A549 (cell line): ENCODE measurements at regions not wholly inside any gene's neighbourhood (a gene's known extent, or its start where the extent isn't known, plus 50 kb on each side); places are given as distances from the start of the nearest gene placed in this dataset.

Experiments used
- ATAC-seq, 2 experiments: fragments of 200-7000 bp in 1 of 2; fragments of >200 bp in 1 of 2; cut with Nextera tagmentation in 1 of 2; cut with Tn5 transposase in 1 of 2; 3 replicates each; pipeline versions ENCODE4 v1.8.0 to v1.9.1; 2018 to 2020; ENCODE audit warnings: mild to moderate bottlenecking in 1 of 2, moderate library complexity in 1 of 2
- CTCF ChIA-PET: fragments of 300-600 bp; sonication (Branson Sonifier 250); formaldehyde crosslinking; extraction: SDS; loops from one replicate; lab custom pipeline; 2021; ENCODE audit warnings: antibody characterized with exemption, inconsistent platforms; lab: Yijun Ruan, JAX
- POLR2A ChIA-PET: fragments of 350-600 bp; formaldehyde crosslinking; extraction: SDS; loops from one replicate; lab custom pipeline; 2021; ENCODE audit warnings: antibody characterized with exemption, inconsistent platforms; lab: Yijun Ruan, JAX
- DNase-seq, 2 experiments: peaks; one replicate each; pipeline versions ENCODE4 v3.0.0 to v3.0.0-alpha.2; 2011 to 2016; ENCODE audit warnings: low read depth in 1 of 2, low spot score in 1 of 2
- FAIRE-seq: peaks from 2 replicates; lab custom pipeline; 2011; peaks lifted over from hg19 to GRCh38; lab: Jason Lieb, UNC
- H3K27ac ChIP-seq, 2 experiments: fragments of >200 bp; sonication (Bioruptor Twin); formaldehyde crosslinking; 3 replicates each; pipeline ENCODE4 v1.5.1; 2016 to 2017
- H3K4me1 ChIP-seq: fragments of >200 bp; sonication (Bioruptor Twin); formaldehyde crosslinking; 3 replicates; pipeline ENCODE4 v1.6.1; 2016
- H3K4me2 ChIP-seq: fragments of >200 bp; sonication (Bioruptor Twin); formaldehyde crosslinking; 3 replicates; pipeline ENCODE4 v1.6.1; 2016
- H3K4me3 ChIP-seq: fragments of >200 bp; sonication (Bioruptor Twin); formaldehyde crosslinking; 3 replicates; pipeline ENCODE4 v1.5.1; 2016
- H3K9me3 ChIP-seq: fragments of >200 bp; sonication (Bioruptor Twin); formaldehyde crosslinking; 3 replicates; pipeline ENCODE4 v1.6.1; 2016
- BCL3 ChIP-seq: fragments of >200 bp; sonication (Bioruptor Twin); formaldehyde crosslinking; IDR thresholded peaks from 3 replicates; pipeline ENCODE4 v1.6.1; 2016
- CHD2 ChIP-seq: fragments of 150-350 bp; IDR thresholded peaks from 2 replicates; pipeline ENCODE4 v1.6.1; 2014; ENCODE audit warnings: low read length; ENCODE audit not compliant: partially characterized antibody
- CHD4 ChIP-seq: fragments of 200-600 bp; sonication (generic); IDR thresholded peaks from 2 replicates; pipeline ENCODE4 v1.6.1; 2016; ENCODE audit warnings: antibody characterized with exemption, mild to moderate bottlenecking, borderline replicate concordance
- CTCF ChIP-seq: fragments of >200 bp; sonication (Bioruptor Twin); formaldehyde crosslinking; IDR thresholded peaks from 3 replicates; pipeline ENCODE4 v1.5.1; 2016
- EHF ChIP-seq: fragments of 250-450 bp; sonication (Bioruptor Pico); IDR thresholded peaks from 2 replicates; pipeline ENCODE4 v1.5.0; 2020; ENCODE audit warnings: mild to moderate bottlenecking
- EHMT2 ChIP-seq: fragments of 200-600 bp; sonication (generic); IDR thresholded peaks from 2 replicates; pipeline ENCODE4 v1.6.1; 2016; ENCODE audit warnings: antibody characterized with exemption, low read depth, mild to moderate bottlenecking, moderate library complexity
- ELK1 ChIP-seq: fragments of 150-350 bp; IDR thresholded peaks from 2 replicates; pipeline ENCODE4 v1.6.1; 2014; ENCODE audit warnings: low read depth, mild to moderate bottlenecking, low read length
- ESRRA ChIP-seq: fragments of 150-350 bp; IDR thresholded peaks from 2 replicates; pipeline ENCODE4 v1.6.1; 2014; ENCODE audit warnings: mild to moderate bottlenecking, low read length, borderline replicate concordance
- FOSB ChIP-seq: fragments of 250-450 bp; sonication (Bioruptor Pico); IDR thresholded peaks from 2 replicates; pipeline ENCODE4 v1.5.0; 2020; ENCODE audit warnings: mild to moderate bottlenecking, moderate library complexity
- FOXS1 ChIP-seq: fragments of 250-450 bp; sonication (Bioruptor Pico); IDR thresholded peaks from 2 replicates; pipeline ENCODE4 v1.5.0; 2020; ENCODE audit warnings: mild to moderate bottlenecking, moderate library complexity
- GATA3 ChIP-seq: IDR thresholded peaks from 2 replicates; pipeline ENCODE4 v1.6.1; 2012; ENCODE audit warnings: borderline replicate concordance
- HDAC2 ChIP-seq: fragments of 200-600 bp; sonication (generic); IDR thresholded peaks from 2 replicates; pipeline ENCODE4 v1.6.1; 2016
- HEYL ChIP-seq: fragments of 250-450 bp; sonication (Bioruptor Pico); IDR thresholded peaks from 2 replicates; pipeline ENCODE4 v1.8.0; 2021; ENCODE audit warnings: mild to moderate bottlenecking, moderate library complexity
- HOXB13 ChIP-seq: fragments of 250-450 bp; sonication (Bioruptor Pico); IDR thresholded peaks from 2 replicates; pipeline ENCODE4 v1.5.0; 2020; ENCODE audit warnings: low read depth, mild to moderate bottlenecking, moderate library complexity
- HOXB5 ChIP-seq: fragments of 250-450 bp; sonication (Bioruptor Pico); IDR thresholded peaks from 2 replicates; pipeline ENCODE4 v1.5.0; 2020; ENCODE audit warnings: mild to moderate bottlenecking, moderate library complexity
- JUN ChIP-seq, 2 experiments: fragments of >200 bp; sonication (Bioruptor Twin); formaldehyde crosslinking; IDR thresholded peaks; 2 replicates in 1 of 2; 3 replicates in 1 of 2; pipeline ENCODE4 v1.6.1; 2016 to 2017
- KDM5A ChIP-seq: fragments of 200-600 bp; sonication (generic); IDR thresholded peaks from 2 replicates; pipeline ENCODE4 v1.6.1; 2016; ENCODE audit warnings: antibody characterized with exemption, mild to moderate bottlenecking
- MAFK ChIP-seq: fragments of 450-650 bp; IDR thresholded peaks from 2 replicates; pipeline ENCODE4 v1.6.1; 2014; ENCODE audit not compliant: partially characterized antibody
- MAX ChIP-seq: IDR thresholded peaks from 2 replicates; pipeline ENCODE4 v1.6.1; 2012
- MAZ ChIP-seq: fragments of 150-350 bp; IDR thresholded peaks from 2 replicates; pipeline ENCODE4 v1.6.1; 2014; ENCODE audit warnings: antibody characterized with exemption, low read depth, low read length, borderline replicate concordance
- NFE2L2 ChIP-seq: fragments of 150-350 bp; conservative IDR thresholded peaks from 2 replicates; pipeline ENCODE4 v1.6.1; 2014; ENCODE audit warnings: low read length
- NPAS2 ChIP-seq: fragments of 250-450 bp; sonication (Bioruptor Pico); IDR thresholded peaks from 2 replicates; pipeline ENCODE4 v1.8.0; 2022; ENCODE audit warnings: mild to moderate bottlenecking, moderate library complexity, borderline replicate concordance
- NR3C1 ChIP-seq: fragments of >200 bp; sonication (Bioruptor Twin); formaldehyde crosslinking; IDR thresholded peaks from 3 replicates; pipeline ENCODE4 v1.6.1; 2017
- POLR2AphosphoS2 ChIP-seq: conservative IDR thresholded peaks from 2 replicates; pipeline ENCODE4 v1.6.1; 2012; ENCODE audit warnings: low read length, improper control_type of control experiment, inconsistent platforms
- RARB ChIP-seq: fragments of 250-450 bp; sonication (Bioruptor Pico); IDR thresholded peaks from 2 replicates; pipeline ENCODE4 v1.8.0; 2021; ENCODE audit warnings: mild to moderate bottlenecking, moderate library complexity
- RCOR1 ChIP-seq: fragments of 150-350 bp; IDR thresholded peaks from 2 replicates; pipeline ENCODE4 v1.6.1; 2014; ENCODE audit warnings: antibody characterized with exemption, low read length, low read depth
- TFCP2L1 ChIP-seq: fragments of 250-450 bp; sonication (Bioruptor Pico); IDR thresholded peaks from 2 replicates; pipeline ENCODE4 v1.5.0; 2021; ENCODE audit warnings: mild to moderate bottlenecking
- USF2 ChIP-seq: fragments of 450-650 bp; IDR thresholded peaks from 2 replicates; pipeline ENCODE4 v1.6.1; 2014; ENCODE audit warnings: antibody characterized with exemption
- ZSCAN20 ChIP-seq: fragments of 250-450 bp; sonication (Bioruptor Pico); IDR thresholded peaks from 2 replicates; pipeline ENCODE4 v1.8.0; 2022; ENCODE audit warnings: mild to moderate bottlenecking, moderate library complexity
- WGBS: methylation state at CpG from one replicate; pipeline ENCODE4 v1.1.6; 2017; ENCODE audit errors: missing lambda C conversion rate; 5-methylcytosine and 5-hydroxymethylcytosine counted together

- H3K4me3 ChIP-seq: no peak overlapping the region
- FAIRE-seq (no peak), ATAC-seq (no peak), DNase-seq (no peak)
- no peaks in the 10 kb centered on the region for H3K4me1 ChIP-seq
- no peaks in the 10 kb centered on the region for H3K9me3 ChIP-seq
- POLR2A ChIA-PET: no interaction called here
- CTCF ChIA-PET: interaction anchor here (0.6 kb wide), 1 partner anchor 544 kb away, joined by 3 read pairs; no protein-coding TSS in a partner anchor
- 0% methylated on average over 1 of the region's 1 CpG for WGBS
- TF ChIP-seq HOXB5 (CRISPR knock-in tag): no peak
- no peak for TF ChIP-seq HDAC2
- no peak for TF ChIP-seq FOXS1 (CRISPR knock-in tag)
- no peak for TF ChIP-seq KDM5A
- no peak for TF ChIP-seq ZSCAN20 (CRISPR knock-in tag)
- no peak for TF ChIP-seq GATA3
- no peak overlapping the region for H3K4me2 ChIP-seq
- H3K27ac ChIP-seq: no peak overlapping the region
These were observed 308.8 kb downstream of the CBLN4 start for GRCh38 chr20:55696520-55696919.

GRCh38 chr20:55693641-55694040, 311.7 kb downstream of the CBLN4 start:
- Histone ChIP-seq H3K9me3 (no peaks in the 10 kb centered on the region), H3K4me1 (no peaks in the 10 kb centered on the region), H3K27ac (no peak overlapping the region), H3K4me2 (no peak overlapping the region), H3K4me3 (no peak overlapping the region)
- ATAC-seq (no peak), FAIRE-seq (no peak), DNase-seq (no peak)
- ChIA-PET CTCF (no interaction called here), POLR2A (no interaction called here)
- WGBS: 13% methylated on average over 5 of the region's 5 CpGs
- no peak for TF ChIP-seq POLR2AphosphoS2
- TF ChIP-seq HOXB13: no peak
- no peak for TF ChIP-seq HEYL (CRISPR knock-in tag)
- TF ChIP-seq TFCP2L1 (CRISPR knock-in tag): no peak

- FAIRE-seq (no peak), ATAC-seq (no peak), DNase-seq (no peak)
- POLR2A ChIA-PET: no interaction called here
- Histone ChIP-seq H3K9me3 (no peaks in the 10 kb centered on the region), H3K4me2 (no peak overlapping the region), H3K27ac (no peak overlapping the region), H3K4me1 (no peaks in the 10 kb centered on the region), H3K4me3 (no peak overlapping the region)
- WGBS: 3% methylated on average over 8 of the region's 8 CpGs
- CTCF ChIA-PET: no interaction called here
- TF ChIP-seq EHMT2 (no peak), NPAS2 (CRISPR knock-in tag) (no peak), NR3C1 (no peak), FOSB (CRISPR knock-in tag) (no peak), CHD4 (no peak), KDM5A (no peak), CTCF (no peak), MAZ (no peak)
These were observed 319.5 kb downstream of the CBLN4 start for GRCh38 chr20:55685841-55686240.

GRCh38 chr20:55685425-55685824, 319.9 kb downstream of the CBLN4 start:
- no peak overlapping the region for H3K4me2 ChIP-seq
- FAIRE-seq (no peak), ATAC-seq (no peak), DNase-seq (no peak)
- CTCF ChIA-PET: no interaction called here
- 7% methylated on average over 4 of the region's 4 CpGs for WGBS
- H3K27ac ChIP-seq: no peak overlapping the region
- no peak overlapping the region for H3K4me3 ChIP-seq
- no peaks in the 10 kb centered on the region for H3K9me3 ChIP-seq
- H3K4me1 ChIP-seq: no peaks in the 10 kb centered on the region
- POLR2A ChIA-PET: no interaction called here
- no peak for TF ChIP-seq POLR2AphosphoS2
- no peak for TF ChIP-seq JUN (IDR thresholded peaks at IDR 0.05)
- TF ChIP-seq USF2: no peak
- no peak for TF ChIP-seq EHF
- no peak for TF ChIP-seq NPAS2 (CRISPR knock-in tag)
- no peak for TF ChIP-seq HOXB5 (CRISPR knock-in tag)
- no peak for TF ChIP-seq ELK1
- no peak for TF ChIP-seq RARB
- no peak for TF ChIP-seq MAFK
- no peak for TF ChIP-seq BCL3
- TF ChIP-seq NFE2L2: no peak
- TF ChIP-seq RCOR1: no peak
- no peak for TF ChIP-seq HDAC2
- TF ChIP-seq ESRRA: no peak
- TF ChIP-seq MAX: no peak
- no peak for TF ChIP-seq FOXS1 (CRISPR knock-in tag)
- no peak for TF ChIP-seq CHD2
